Right lobe of liver (tissue), 6 donors: ENCODE measurements at regions not wholly inside any gene's neighbourhood (a gene's known extent, or its start where the extent isn't known, plus 50 kb on each side); places are given as distances from the start of the nearest gene placed in this dataset.
"Not testable (repeated sequence)": the region's sequence is repeated elsewhere in the genome, so short reads cannot be mapped to it uniquely, and the experiment has no call there.

Experiments
- ATAC-seq, 4 donors: fragments of 200-7000 bp; cut with Tn5 transposase; one replicate each; pipeline ENCODE4 v1.9.1; 2020; ENCODE audit warnings: mild to moderate bottlenecking in 4 of 4, moderate library complexity in 4 of 4
- DNase-seq, 3 donors: peaks; one replicate each; pipeline ENCODE4 v3.0.0-alpha.2; 2020
- H3K27ac ChIP-seq, 3 donors: fragments of 200-600 bp; one replicate each; pipeline ENCODE4 v1.8.0; 2022
- H3K27me3 ChIP-seq, 2 donors: fragments of 200-600 bp; one replicate each; pipeline ENCODE4 v1.8.0; 2022
- H3K36me3 ChIP-seq, 4 donors: fragments of 200-600 bp; sonication (generic) in 1 of 4; one replicate each; pipeline versions ENCODE4 v1.5.1 to v1.8.0; 2017 to 2022; ENCODE audit warnings: control low read depth in 1 of 4
- H3K4me1 ChIP-seq, 4 donors: fragments of 200-600 bp; sonication (generic) in 1 of 4; one replicate each; pipeline versions ENCODE4 v1.5.1 to v1.8.0; 2017 to 2022; ENCODE audit warnings: control low read depth in 1 of 4
- H3K4me3 ChIP-seq, 3 donors: fragments of 200-600 bp; one replicate each; pipeline ENCODE4 v1.8.0; 2022
- H3K9me3 ChIP-seq, 4 donors: fragments of 200-600 bp; sonication (generic) in 1 of 4; one replicate each; pipeline versions ENCODE4 v1.5.1 to v1.8.0; 2017 to 2022; ENCODE audit warnings: control low read depth in 1 of 4
- POLR2A ChIP-seq: fragments of 450-650 bp; IDR thresholded peaks from one replicate; pipeline ENCODE4 v1.6.1; 2017; ENCODE audit warnings: antibody characterized with exemption, mild to moderate bottlenecking
- WGBS: methylation state at CpG from one replicate; pipeline ENCODE4 v1.1.6; 2018; ENCODE audit warnings: low coverage, low lambda C conversion rate; ENCODE audit not compliant: insufficient coverage; ENCODE audit errors: missing lambda C conversion rate; 5-methylcytosine and 5-hydroxymethylcytosine counted together
- intact Hi-C, 2 donors: fragments of 100-400 bp; cut with DNase I; formaldehyde crosslinking; loops; one replicate each; pipeline versions ENCODE4 v1.11.2 to v1.14.1; 2022
- TF ChIP-seq, protein P1 (sequence below), 4 donors: fragments of 200-600 bp in 3 of 4; fragments of 450-650 bp in 1 of 4; IDR thresholded peaks; one replicate each; pipeline versions ENCODE4 v1.5.1 to v1.8.0; 2016 to 2022; ENCODE audit warnings: antibody characterized with exemption in 4 of 4, mild to moderate bottlenecking in 2 of 4
- donor health status: DM: no; HTN: yes; CAD: no.
- donor health status: DM: no; HTN: no; CAD: no.
- donor health status: DM: no; HTN: no; CAD: no.
- donor health status: DM: no; HTN: yes; CAD: no.
- donor health status: DM: no; HTN: yes; CAD: no.

DNA sequence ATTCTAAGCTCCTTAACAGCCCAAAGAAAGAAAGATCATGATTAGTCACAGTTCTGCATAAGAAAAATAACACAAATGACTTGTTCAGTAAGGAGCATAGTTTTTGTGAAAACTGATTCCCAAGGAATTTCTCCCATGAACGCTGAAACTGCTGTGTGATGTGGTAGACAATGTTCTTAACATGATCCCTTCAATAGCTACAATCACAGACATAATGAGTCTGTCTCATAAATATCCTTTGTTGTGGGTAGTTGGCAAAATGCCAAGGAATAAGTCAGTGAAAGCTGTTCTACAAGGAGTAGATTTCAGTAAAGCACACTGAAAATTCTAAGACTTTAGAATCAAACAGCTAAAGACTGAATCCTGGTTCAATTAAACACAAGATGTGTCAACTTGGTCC, 404.8 kb downstream of the HLX start:
- no peaks in the 10 kb centered on the region for H3K36me3 ChIP-seq
- no peak overlapping the region for H3K27ac ChIP-seq
- no peak for ATAC-seq
- H3K9me3 ChIP-seq: no peaks in the 10 kb centered on the region
- TF ChIP-seq, protein P1, sequence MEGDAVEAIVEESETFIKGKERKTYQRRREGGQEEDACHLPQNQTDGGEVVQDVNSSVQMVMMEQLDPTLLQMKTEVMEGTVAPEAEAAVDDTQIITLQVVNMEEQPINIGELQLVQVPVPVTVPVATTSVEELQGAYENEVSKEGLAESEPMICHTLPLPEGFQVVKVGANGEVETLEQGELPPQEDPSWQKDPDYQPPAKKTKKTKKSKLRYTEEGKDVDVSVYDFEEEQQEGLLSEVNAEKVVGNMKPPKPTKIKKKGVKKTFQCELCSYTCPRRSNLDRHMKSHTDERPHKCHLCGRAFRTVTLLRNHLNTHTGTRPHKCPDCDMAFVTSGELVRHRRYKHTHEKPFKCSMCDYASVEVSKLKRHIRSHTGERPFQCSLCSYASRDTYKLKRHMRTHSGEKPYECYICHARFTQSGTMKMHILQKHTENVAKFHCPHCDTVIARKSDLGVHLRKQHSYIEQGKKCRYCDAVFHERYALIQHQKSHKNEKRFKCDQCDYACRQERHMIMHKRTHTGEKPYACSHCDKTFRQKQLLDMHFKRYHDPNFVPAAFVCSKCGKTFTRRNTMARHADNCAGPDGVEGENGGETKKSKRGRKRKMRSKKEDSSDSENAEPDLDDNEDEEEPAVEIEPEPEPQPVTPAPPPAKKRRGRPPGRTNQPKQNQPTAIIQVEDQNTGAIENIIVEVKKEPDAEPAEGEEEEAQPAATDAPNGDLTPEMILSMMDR (IDR thresholded peaks at IDR 0.05): no peak
- no peak for TF ChIP-seq POLR2A
- H3K4me1 ChIP-seq: no peaks in the 10 kb centered on the region
- no peak for DNase-seq
- intact Hi-C loops: no loop called here
- WGBS: 20% methylated on average over 1 of the region's 1 CpG
- H3K4me3 ChIP-seq: no peak overlapping the region
- no peaks in the 10 kb centered on the region for H3K27me3 ChIP-seq

- DNase-seq, H3K9me3 ChIP-seq, H3K36me3 ChIP-seq, H3K4me3 ChIP-seq, H3K27me3 ChIP-seq, intact Hi-C loops, H3K4me1 ChIP-seq, H3K27ac ChIP-seq, ATAC-seq: not testable (repeated sequence)
- WGBS: 80% methylated on average over 1 of the region's 14 CpGs
These were observed 405.7 kb downstream of the HLX start for GRCh38 chr1:221284991-221285390.

GRCh38 chr1:221285458-221286210, 406.4 kb downstream of the HLX start:
- no CpG with 5 or more reads among the region's 45 CpGs for WGBS
- ATAC-seq, H3K27ac ChIP-seq, H3K27me3 ChIP-seq, H3K9me3 ChIP-seq, H3K36me3 ChIP-seq, DNase-seq, intact Hi-C loops, H3K4me3 ChIP-seq, H3K4me1 ChIP-seq: not testable (repeated sequence)

DNA sequence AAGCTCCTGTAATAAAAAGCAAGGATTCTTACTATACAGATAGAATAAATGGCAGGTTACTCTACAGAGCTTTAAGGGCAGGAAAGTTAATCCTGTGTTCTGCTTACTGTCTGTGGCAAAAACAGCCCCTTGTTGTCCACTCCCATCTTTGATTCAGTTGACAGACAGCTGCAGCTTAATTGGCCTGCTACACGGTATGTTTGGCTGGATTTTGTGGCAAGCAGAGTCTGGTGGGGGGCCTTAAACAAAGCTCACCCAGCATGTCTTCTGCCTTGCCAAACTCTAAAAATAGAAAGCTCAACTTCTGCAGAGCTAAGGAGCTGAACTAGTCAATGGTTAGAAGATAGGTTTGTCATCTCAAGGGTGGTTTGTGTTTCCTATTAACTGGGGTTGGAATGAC, 407.2 kb downstream of the HLX start:
- Histone ChIP-seq H3K27me3 (no peaks in the 10 kb centered on the region), H3K27ac (no peak overlapping the region), H3K36me3 (no peaks in the 10 kb centered on the region), H3K9me3 (no peaks in the 10 kb centered on the region), H3K4me1 (no peaks in the 10 kb centered on the region), H3K4me3 (no peak overlapping the region)
- ATAC-seq (no peak), DNase-seq (no peak)
- WGBS: 100% methylated on average over 1 of the region's 1 CpG
- TF ChIP-seq, protein P1 (IDR thresholded peaks at IDR 0.05): no peak
- no peak for TF ChIP-seq POLR2A
- intact Hi-C loops: no loop called here

DNA sequence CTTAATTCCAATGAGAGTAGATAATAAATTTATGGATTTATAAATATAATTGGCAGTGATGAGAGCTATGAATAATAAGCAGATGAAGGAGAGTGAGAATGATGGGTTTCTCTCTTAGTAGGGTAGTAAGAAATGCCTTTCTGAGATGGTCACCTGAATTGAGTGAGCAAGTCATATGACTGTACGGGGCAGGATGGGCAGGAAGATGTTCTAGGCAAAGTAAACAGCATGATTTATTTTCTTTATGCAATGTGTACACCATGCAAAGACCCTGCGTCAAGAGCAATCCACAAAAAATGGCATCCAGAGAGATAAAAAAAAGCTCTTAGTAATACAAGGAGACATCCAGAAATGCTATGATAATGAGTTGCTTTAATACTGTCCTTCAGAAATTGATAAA, 409.9 kb downstream of the HLX start:
- no peaks in the 10 kb centered on the region for H3K4me1 ChIP-seq
- H3K9me3 ChIP-seq: no peaks in the 10 kb centered on the region
- DNase-seq (no peak), ATAC-seq (no peak)
- TF ChIP-seq, protein P1 (IDR thresholded peaks at IDR 0.05): no peak
- no peak for TF ChIP-seq POLR2A
- intact Hi-C loops: no loop called here
- no peak overlapping the region for H3K27ac ChIP-seq
- H3K27me3 ChIP-seq: no peaks in the 10 kb centered on the region
- no peaks in the 10 kb centered on the region for H3K36me3 ChIP-seq
- H3K4me3 ChIP-seq: no peak overlapping the region
- 59% methylated on average over 2 of the region's 2 CpGs for WGBS
